IMR-90 (cell line): ENCODE measurements at regions not wholly inside any gene's neighbourhood (a gene's known extent, or its start where the extent isn't known, plus 50 kb on each side); places are given as distances from the start of the nearest gene placed in this dataset.

Source experiments
- ATAC-seq: fragments of 200-7000 bp; cut with Tn5 transposase; 2 replicates; pipeline ENCODE4 v1.9.1; 2020; ENCODE audit warnings: low read depth, mild to moderate bottlenecking, moderate library complexity
- BruUV-seq: library from RNA; stranded (reverse); fragments of 400-500 nt; replicated peaks from 2 replicates; lab custom pipeline; 2021; lab: Mats Ljungman, UMichigan
- CTCF ChIA-PET: fragments of 300-600 bp; formaldehyde crosslinking; extraction: SDS; loops from one replicate; lab custom pipeline; 2021; ENCODE audit warnings: antibody characterized with exemption; lab: Yijun Ruan, JAX
- POLR2A ChIA-PET: fragments of 300-600 bp; sonication (Branson Sonifier 250); formaldehyde crosslinking; loops from one replicate; lab custom pipeline; 2022; ENCODE audit warnings: antibody characterized with exemption; ENCODE audit not compliant: unreplicated experiment; lab: Charles Lee
- DNase-seq: peaks from one replicate; pipeline ENCODE4 v3.0.0; 2013
- H2AFZ ChIP-seq: replicated peaks from 2 replicates; pipeline ENCODE3; 2013; ENCODE audit warnings: low read length, mild to moderate bottlenecking; ENCODE audit not compliant: poor library complexity
- H2AK5ac ChIP-seq: 2 replicates; pipeline ENCODE4 v1.6.1; 2013; ENCODE audit warnings: low read depth, low read length, inconsistent platforms
- H2AK9ac ChIP-seq: replicated peaks from 2 replicates; pipeline ENCODE3; 2013; ENCODE audit warnings: mild to moderate bottlenecking, low read depth, low read length, moderate library complexity; ENCODE audit not compliant: poor library complexity
- H2BK120ac ChIP-seq: 2 replicates; pipeline ENCODE4 v1.6.1; 2013; ENCODE audit warnings: low read depth, low read length, inconsistent platforms
- H2BK15ac ChIP-seq: 3 replicates; pipeline ENCODE4 v1.6.1; 2013; ENCODE audit warnings: low read depth, low read length, inconsistent platforms
- H2BK20ac ChIP-seq: 2 replicates; pipeline ENCODE4 v1.6.1; 2013; ENCODE audit warnings: low read depth, mild to moderate bottlenecking, inconsistent platforms, low read length, moderate library complexity
- H2BK5ac ChIP-seq: 2 replicates; pipeline ENCODE4 v1.6.1; 2013; ENCODE audit warnings: mild to moderate bottlenecking, low read depth, low read length, inconsistent platforms; ENCODE audit not compliant: poor library complexity, severe bottlenecking
- H3K14ac ChIP-seq: replicated peaks from 2 replicates; pipeline ENCODE4 v1.6.1; 2013; ENCODE audit warnings: low read depth, low read length, inconsistent platforms
- H3K18ac ChIP-seq: 2 replicates; pipeline ENCODE4 v1.6.1; 2013; ENCODE audit warnings: low read depth, low read length, control low read depth
- H3K23ac ChIP-seq: 2 replicates; pipeline ENCODE4 v1.6.1; 2013; ENCODE audit warnings: low read depth, low read length, inconsistent platforms
- H3K27ac ChIP-seq: 2 replicates; pipeline ENCODE4 v1.5.1; 2013; ENCODE audit warnings: mild to moderate bottlenecking, control low read depth, low read length; ENCODE audit not compliant: insufficient read depth
- H3K27me3 ChIP-seq: 2 replicates; pipeline ENCODE4 v1.6.1; 2013; ENCODE audit warnings: low read length; ENCODE audit not compliant: control insufficient read depth, insufficient read depth
- H3K36me3 ChIP-seq: 2 replicates; pipeline ENCODE4 v1.6.1; 2013; ENCODE audit warnings: low read length, mixed read lengths; ENCODE audit not compliant: control insufficient read depth, insufficient read depth
- H3K4ac ChIP-seq: 2 replicates; pipeline ENCODE4 v1.6.1; 2013; ENCODE audit warnings: low read depth, low read length, inconsistent platforms
- H3K4me1 ChIP-seq: 2 replicates; pipeline ENCODE4 v1.6.1; 2013; ENCODE audit warnings: low read length, mixed read lengths; ENCODE audit not compliant: control insufficient read depth, insufficient read depth
- H3K4me2 ChIP-seq: 2 replicates; pipeline ENCODE4 v1.6.1; 2013; ENCODE audit warnings: low read depth, mild to moderate bottlenecking, control low read depth, low read length, moderate library complexity
- H3K4me3 ChIP-seq: 2 replicates; pipeline ENCODE4 v1.5.1; 2013; ENCODE audit warnings: low read depth, mild to moderate bottlenecking, control low read depth, low read length, moderate library complexity; ENCODE audit not compliant: insufficient read depth
- H3K56ac ChIP-seq: 2 replicates; pipeline ENCODE4 v1.6.1; 2013; ENCODE audit warnings: low read length, inconsistent platforms; ENCODE audit not compliant: insufficient read depth; ENCODE audit errors: extremely low read depth
- H3K79me1 ChIP-seq, 2 experiments: 2 replicates each; pipeline ENCODE4 v1.6.1; 2013; ENCODE audit warnings: low read length in 2 of 2, inconsistent platforms in 1 of 2, low read depth in 1 of 2
- H3K9ac ChIP-seq: 2 replicates; pipeline ENCODE4 v1.6.1; 2013; ENCODE audit warnings: low read depth, low read length, control low read depth
- H3K9me1 ChIP-seq: 2 replicates; pipeline ENCODE4 v1.6.1; 2013; ENCODE audit warnings: low read length, inconsistent platforms; ENCODE audit not compliant: insufficient read depth
- H3K9me3 ChIP-seq: 2 replicates; pipeline ENCODE4 v1.6.1; 2013; ENCODE audit warnings: low read length; ENCODE audit not compliant: control insufficient read depth, insufficient read depth
- H4K20me1 ChIP-seq: 2 replicates; pipeline ENCODE4 v1.6.1; 2013; ENCODE audit warnings: low read length, inconsistent platforms; ENCODE audit not compliant: insufficient read depth
- H4K5ac ChIP-seq: 2 replicates; pipeline ENCODE4 v1.6.1; 2013; ENCODE audit warnings: mild to moderate bottlenecking, low read depth, low read length, control low read depth
- H4K8ac ChIP-seq, 2 experiments: 2 replicates each; pipeline ENCODE4 v1.6.1; 2013; ENCODE audit warnings: low read depth in 2 of 2, low read length in 2 of 2, control low read depth in 1 of 2, inconsistent platforms in 1 of 2
- H4K91ac ChIP-seq: 2 replicates; pipeline ENCODE4 v1.6.1; 2013; ENCODE audit warnings: low read depth, low read length, inconsistent platforms; ENCODE audit not compliant: insufficient read depth
- BHLHE40 ChIP-seq: fragments of 150-350 bp; IDR thresholded peaks from 2 replicates; pipeline ENCODE4 v1.6.1; 2016; ENCODE audit warnings: mild to moderate bottlenecking, low read depth, low read length
- CEBPB ChIP-seq: IDR thresholded peaks from 2 replicates; pipeline ENCODE4 v1.6.1; 2012; ENCODE audit warnings: low read depth, low read length, improper control_type of control experiment
- CHD1 ChIP-seq: IDR thresholded peaks from 2 replicates; pipeline ENCODE4 v1.6.1; 2012; ENCODE audit warnings: low read depth, low read length, improper control_type of control experiment
- FOS ChIP-seq: fragments of 150-350 bp; IDR thresholded peaks from 2 replicates; pipeline ENCODE4 v1.6.1; 2016; ENCODE audit warnings: low read depth, low read length
- MAFK ChIP-seq: IDR thresholded peaks from 2 replicates; pipeline ENCODE4 v1.6.1; 2012; ENCODE audit warnings: low read depth, low read length, improper control_type of control experiment
- MAZ ChIP-seq: IDR thresholded peaks from 2 replicates; pipeline ENCODE4 v1.6.1; 2012; ENCODE audit warnings: low read depth, mild to moderate bottlenecking, low read length, improper control_type of control experiment, moderate library complexity, borderline replicate concordance
- MXI1 ChIP-seq: IDR thresholded peaks from 2 replicates; pipeline ENCODE4 v1.6.1; 2012; ENCODE audit warnings: low read depth, mild to moderate bottlenecking, low read length, moderate library complexity, borderline replicate concordance
- NFE2L2 ChIP-seq: fragments of 150-350 bp; IDR thresholded peaks from 2 replicates; pipeline ENCODE4 v1.6.1; 2016; ENCODE audit warnings: low read depth, mild to moderate bottlenecking, low read length
- POLR2A ChIP-seq: IDR thresholded peaks from 2 replicates; pipeline ENCODE4 v1.6.1; 2012; ENCODE audit warnings: mild to moderate bottlenecking, low read depth, low read length
- RAD21 ChIP-seq: IDR thresholded peaks from 2 replicates; pipeline ENCODE4 v1.6.1; 2012; ENCODE audit warnings: low read length, improper control_type of control experiment
- RCOR1 ChIP-seq: IDR thresholded peaks from 2 replicates; pipeline ENCODE4 v1.6.1; 2012; ENCODE audit warnings: mild to moderate bottlenecking, low read length, improper control_type of control experiment; ENCODE audit not compliant: insufficient replicate concordance
- SMC3 ChIP-seq: fragments of 150-350 bp; IDR thresholded peaks from 2 replicates; pipeline ENCODE4 v1.6.1; 2016; ENCODE audit warnings: low read depth, mild to moderate bottlenecking, antibody characterized with exemption, low read length, moderate library complexity
- WGBS, 2 experiments: methylation state at CpG; one replicate each; pipeline versions ENCODE4 v1.1.5 to v1.1.7; 2013; ENCODE audit warnings: missing lambda C conversion rate in 2 of 2; ENCODE audit not compliant: insufficient read length in 1 of 2; ENCODE audit errors: extremely low coverage in 2 of 2; 5-methylcytosine and 5-hydroxymethylcytosine counted together
- dilution Hi-C: fragments of 300-500 bp; cut with HindIII; formaldehyde crosslinking; loops from one replicate; pipeline ENCODE4 v1.14.3; 2018; ENCODE audit warnings: low sequenced_read_pairs; ENCODE audit not compliant: unreplicated experiment
- in situ Hi-C: fragments of 300-500 bp; cut with MboI; formaldehyde crosslinking; loops from 3 replicates; pipeline ENCODE4 v1.14.3; 2019; ENCODE audit warnings: low sequenced_read_pairs, inconsistent platforms, mixed read lengths
- intact Hi-C: fragments of 100-400 bp; cut with micrococcal nuclease; formaldehyde crosslinking; loops from 2 replicates; pipeline ENCODE4 v1.10.0; 2022
- TF ChIP-seq, protein P1 (sequence below): fragments of 150-350 bp; IDR thresholded peaks from 2 replicates; pipeline ENCODE4 v1.6.1; 2017; ENCODE audit warnings: mild to moderate bottlenecking, antibody characterized with exemption, low read length, low read depth
- TF ChIP-seq, protein P2 (sequence below): conservative IDR thresholded peaks from 2 replicates; pipeline ENCODE4 v1.5.1; 2012; ENCODE audit warnings: mild to moderate bottlenecking, low read depth, low read length, improper control_type of control experiment
- TF ChIP-seq, protein P3 (sequence below): fragments of 150-350 bp; IDR thresholded peaks from 2 replicates; pipeline ENCODE4 v1.6.1; 2016; ENCODE audit warnings: low read depth, mild to moderate bottlenecking, low read length, moderate library complexity, borderline replicate concordance

DNA sequence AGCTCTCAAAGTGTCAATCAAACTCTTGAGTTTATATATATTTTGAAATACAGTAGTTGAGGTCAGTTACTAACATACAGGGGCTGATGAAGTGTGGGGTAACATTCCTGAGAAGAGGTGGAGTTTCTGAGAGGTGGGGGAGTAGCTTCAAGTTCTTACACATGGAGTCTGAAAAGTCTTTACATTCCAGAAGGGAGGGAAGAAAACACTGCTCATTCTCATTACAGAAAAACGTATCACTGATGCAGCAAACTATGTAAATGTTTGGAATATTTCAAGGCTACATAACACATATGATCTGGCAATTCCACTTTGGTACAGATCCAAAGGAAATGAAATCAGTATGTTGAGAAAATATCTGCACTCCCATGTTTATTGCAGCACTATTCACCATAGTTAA, 1065.8 kb upstream of the B3GALT2 start:
- Histone ChIP-seq H2BK20ac (peak overlapping the region; percentile 69), H2BK5ac (peak overlapping the region; percentile 80)
- dilution Hi-C loops = no loop called here

More for the DNA sequence above, 1065.8 kb upstream of the B3GALT2 start:
- WGBS, 2 experiments = no CpG with 5 or more reads among the region's 1 CpG
- Histone ChIP-seq H3K27ac (peak overlapping the region; percentile 70; the same call in 1 of the 2 replicates), H4K91ac (no peak overlapping the region; the same call in 1 of the 2 replicates), H2AFZ (peak overlapping the region; percentile 38), H2AK9ac (no peak overlapping the region), H3K14ac (peak overlapping the region; percentile 54), H3K79me1 (no peaks in the 10 kb centered on the region), H4K20me1 (no peaks in the 10 kb centered on the region), H3K18ac (peak overlapping the region; percentile 96; the same call in 1 of the 2 replicates), H2BK120ac (peak overlapping the region; percentile 75), H3K9me1 (peaks cover 3% of the 10 kb centered on the region; the same call in 1 of the 2 replicates), H3K4me3 (no peak overlapping the region), H3K36me3 (no peaks in the 10 kb centered on the region), H2BK15ac (peak overlapping the region; percentile 90; the same call in 2 of the 3 replicates), H3K4me2 (peak overlapping the region; percentile 55), H2AK5ac (peak overlapping the region; percentile 32), H3K9ac (no peak overlapping the region), H3K4ac (peak overlapping the region; percentile 52), H3K56ac (no peak overlapping the region; the same call in 1 of the 2 replicates), H4K8ac (peak overlapping the region in 1 of 2 experiments; percentile 79; a peak in 2 of 4 replicates), H3K4me1 (peaks cover 6% of the 10 kb centered on the region), H4K5ac (peak overlapping the region; percentile 83), H3K9me3 (no peaks in the 10 kb centered on the region), H3K27me3 (no peaks in the 10 kb centered on the region), H3K23ac (peak overlapping the region; percentile 35; the same call in 1 of the 2 replicates)
- CTCF ChIA-PET = no interaction called here
- intact Hi-C loops = no loop called here
- BruUV-seq = no TSS peak
- TF ChIP-seq NFE2L2 = no peak
- TF ChIP-seq POLR2A = no peak
- TF ChIP-seq FOS = no peak
- no peak for TF ChIP-seq BHLHE40
- TF ChIP-seq MXI1 = no peak
- TF ChIP-seq SMC3 = no peak
- TF ChIP-seq, protein P1, sequence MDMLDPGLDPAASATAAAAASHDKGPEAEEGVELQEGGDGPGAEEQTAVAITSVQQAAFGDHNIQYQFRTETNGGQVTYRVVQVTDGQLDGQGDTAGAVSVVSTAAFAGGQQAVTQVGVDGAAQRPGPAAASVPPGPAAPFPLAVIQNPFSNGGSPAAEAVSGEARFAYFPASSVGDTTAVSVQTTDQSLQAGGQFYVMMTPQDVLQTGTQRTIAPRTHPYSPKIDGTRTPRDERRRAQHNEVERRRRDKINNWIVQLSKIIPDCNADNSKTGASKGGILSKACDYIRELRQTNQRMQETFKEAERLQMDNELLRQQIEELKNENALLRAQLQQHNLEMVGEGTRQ = no peak
- TF ChIP-seq CHD1 = no peak
- TF ChIP-seq MAZ = no peak
- TF ChIP-seq, protein P2, sequence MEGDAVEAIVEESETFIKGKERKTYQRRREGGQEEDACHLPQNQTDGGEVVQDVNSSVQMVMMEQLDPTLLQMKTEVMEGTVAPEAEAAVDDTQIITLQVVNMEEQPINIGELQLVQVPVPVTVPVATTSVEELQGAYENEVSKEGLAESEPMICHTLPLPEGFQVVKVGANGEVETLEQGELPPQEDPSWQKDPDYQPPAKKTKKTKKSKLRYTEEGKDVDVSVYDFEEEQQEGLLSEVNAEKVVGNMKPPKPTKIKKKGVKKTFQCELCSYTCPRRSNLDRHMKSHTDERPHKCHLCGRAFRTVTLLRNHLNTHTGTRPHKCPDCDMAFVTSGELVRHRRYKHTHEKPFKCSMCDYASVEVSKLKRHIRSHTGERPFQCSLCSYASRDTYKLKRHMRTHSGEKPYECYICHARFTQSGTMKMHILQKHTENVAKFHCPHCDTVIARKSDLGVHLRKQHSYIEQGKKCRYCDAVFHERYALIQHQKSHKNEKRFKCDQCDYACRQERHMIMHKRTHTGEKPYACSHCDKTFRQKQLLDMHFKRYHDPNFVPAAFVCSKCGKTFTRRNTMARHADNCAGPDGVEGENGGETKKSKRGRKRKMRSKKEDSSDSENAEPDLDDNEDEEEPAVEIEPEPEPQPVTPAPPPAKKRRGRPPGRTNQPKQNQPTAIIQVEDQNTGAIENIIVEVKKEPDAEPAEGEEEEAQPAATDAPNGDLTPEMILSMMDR = no peak
- TF ChIP-seq MAFK = no peak
- TF ChIP-seq RCOR1 = no peak
- TF ChIP-seq, protein P3, sequence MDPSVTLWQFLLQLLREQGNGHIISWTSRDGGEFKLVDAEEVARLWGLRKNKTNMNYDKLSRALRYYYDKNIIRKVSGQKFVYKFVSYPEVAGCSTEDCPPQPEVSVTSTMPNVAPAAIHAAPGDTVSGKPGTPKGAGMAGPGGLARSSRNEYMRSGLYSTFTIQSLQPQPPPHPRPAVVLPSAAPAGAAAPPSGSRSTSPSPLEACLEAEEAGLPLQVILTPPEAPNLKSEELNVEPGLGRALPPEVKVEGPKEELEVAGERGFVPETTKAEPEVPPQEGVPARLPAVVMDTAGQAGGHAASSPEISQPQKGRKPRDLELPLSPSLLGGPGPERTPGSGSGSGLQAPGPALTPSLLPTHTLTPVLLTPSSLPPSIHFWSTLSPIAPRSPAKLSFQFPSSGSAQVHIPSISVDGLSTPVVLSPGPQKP = no peak
- TF ChIP-seq CEBPB = no peak
- TF ChIP-seq RAD21 = no peak
- POLR2A ChIA-PET = no interaction called here
- DNase-seq (peak; percentile 88), ATAC-seq (peak; percentile 97)
- in situ Hi-C loops = no loop called here
